Anterior cingulate cortex (tissue), 58 donors: ENCODE measurements at regions not wholly inside any gene's neighbourhood (a gene's known extent, or its start where the extent isn't known, plus 50 kb on each side); places are given as distances from the start of the nearest gene placed in this dataset.
"Not testable (repeated sequence)": the region's sequence is repeated elsewhere in the genome, so short reads cannot be mapped to it uniquely, and the experiment has no call there.

Experiments used
- DNase-seq, 58 donors: peaks; one replicate each; lab custom pipeline; 2025; lab: John Stamatoyannopoulos, UW

DNA sequence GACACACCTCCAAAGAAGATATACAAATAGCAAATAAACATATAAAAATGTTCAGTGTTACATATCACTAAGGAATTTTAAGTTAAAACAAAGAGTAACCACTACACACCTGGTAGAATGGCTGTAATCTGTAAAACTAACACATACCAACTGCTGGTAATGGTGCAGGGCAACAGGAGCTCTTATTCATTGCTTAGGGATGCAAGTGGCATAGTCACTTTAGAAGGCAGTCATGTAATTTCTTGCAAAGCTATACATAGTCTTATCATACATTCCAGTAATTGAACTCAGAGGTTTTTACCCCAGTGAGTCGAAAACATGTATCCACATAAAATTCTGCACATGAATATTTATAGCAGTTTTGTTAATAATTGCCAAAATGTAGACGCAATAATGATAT, 906.8 kb upstream of the CITED2 start:
- no peak for DNase-seq

DNA sequence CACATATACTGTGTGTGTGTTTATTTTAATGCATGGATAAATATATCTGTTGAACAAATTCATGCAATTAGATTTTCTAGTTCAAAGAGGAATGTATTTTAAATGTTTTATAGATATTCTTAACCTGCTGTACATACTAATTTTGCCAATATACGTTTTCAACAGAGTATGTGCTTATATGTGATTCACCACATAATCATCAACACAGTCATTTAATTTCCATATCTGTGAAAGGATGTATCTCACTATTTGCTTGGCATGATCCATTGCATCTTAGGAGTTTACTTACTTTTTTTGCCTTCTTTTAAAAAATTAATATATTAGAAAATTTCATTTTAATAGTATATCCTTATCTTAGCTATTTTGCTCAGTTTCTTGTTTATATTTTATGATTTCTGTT, 902.3 kb upstream of the CITED2 start:
- DNase-seq = no peak

DNA sequence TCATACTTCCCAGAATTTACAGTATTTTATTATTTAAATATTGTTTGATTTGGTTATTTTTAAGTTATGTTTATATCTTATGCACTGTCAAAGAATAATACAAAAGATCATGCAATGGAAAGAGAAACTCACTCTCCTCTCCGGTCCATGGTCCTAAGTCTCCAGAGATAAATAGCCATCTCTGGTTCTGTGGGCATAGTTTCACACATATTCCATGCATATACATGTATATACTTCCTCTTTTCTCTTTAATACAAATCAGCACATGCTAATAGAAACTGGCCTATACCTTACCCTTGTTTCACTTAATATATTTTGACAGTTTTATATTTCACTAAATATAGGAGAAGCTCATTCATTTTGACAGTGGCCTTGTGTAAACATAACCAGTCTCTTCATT, 901.7 kb upstream of the CITED2 start:
- no peak for DNase-seq

DNA sequence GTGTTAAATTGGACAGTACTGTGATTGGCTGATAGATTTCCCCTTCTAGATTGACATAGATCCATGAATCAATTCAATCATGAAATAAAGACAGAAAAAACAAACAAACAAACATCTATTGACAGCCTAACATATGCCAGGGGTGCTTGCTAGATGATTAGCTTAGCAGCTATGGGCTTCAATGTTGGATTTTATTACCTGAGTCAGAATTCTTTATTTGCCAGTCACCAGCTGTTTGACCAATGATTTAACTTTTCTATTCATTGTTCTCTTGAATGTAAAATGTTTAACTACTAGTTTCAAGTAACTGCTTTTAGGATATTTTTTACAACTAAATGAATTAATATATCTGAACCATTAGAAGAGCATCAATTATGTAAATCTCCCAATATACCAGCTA, 901.3 kb upstream of the CITED2 start:
- no peak for DNase-seq

DNA sequence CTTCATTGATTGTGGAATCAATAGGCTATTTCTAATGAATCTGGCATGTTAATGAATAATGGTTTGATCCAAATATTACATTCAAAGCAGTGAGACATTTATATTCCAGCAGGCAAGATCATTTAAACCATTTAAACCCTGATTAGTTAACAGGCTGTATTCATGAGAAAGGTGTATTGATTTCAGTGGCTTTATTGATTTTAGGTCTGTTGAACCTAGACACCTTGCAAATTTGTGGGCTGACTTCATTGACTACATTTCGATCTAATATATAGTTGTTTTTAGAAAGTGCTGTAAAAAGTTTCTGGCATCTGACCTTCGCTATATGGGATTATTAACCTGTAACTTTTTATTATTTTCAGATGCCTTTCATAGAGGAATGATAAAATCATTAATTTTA, 900.1 kb upstream of the CITED2 start:
- DNase-seq = no peak

DNA sequence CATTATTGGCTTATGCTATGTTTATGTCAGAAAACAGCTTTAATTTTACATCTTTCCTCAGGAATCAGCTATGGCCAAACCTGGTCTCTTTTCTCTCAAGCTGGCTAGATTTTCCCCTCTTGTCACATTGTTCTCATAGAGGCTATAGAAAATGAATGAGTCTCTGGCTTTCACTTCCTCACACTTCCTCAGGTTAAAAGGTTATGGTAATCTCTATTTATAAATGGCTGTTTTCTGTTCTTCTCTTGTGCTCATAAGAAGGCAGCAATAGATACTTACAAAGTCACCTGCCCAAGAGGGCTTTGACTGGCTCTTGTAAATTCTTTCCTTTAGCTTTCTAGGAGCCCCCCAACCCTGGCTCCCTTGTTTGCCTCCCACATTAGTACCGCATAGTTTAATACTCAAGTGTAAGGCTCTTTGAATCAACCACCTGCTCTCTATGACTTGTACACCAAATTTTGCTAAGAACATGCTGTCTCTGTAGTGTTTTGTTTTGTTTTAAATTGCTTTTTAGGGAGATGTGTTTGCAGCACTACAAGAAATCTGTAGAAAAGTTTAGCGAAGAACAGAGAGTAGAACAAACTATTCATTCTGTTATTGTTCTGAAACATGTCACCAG, 897.4 kb upstream of the CITED2 start:
- no peak for DNase-seq

DNA sequence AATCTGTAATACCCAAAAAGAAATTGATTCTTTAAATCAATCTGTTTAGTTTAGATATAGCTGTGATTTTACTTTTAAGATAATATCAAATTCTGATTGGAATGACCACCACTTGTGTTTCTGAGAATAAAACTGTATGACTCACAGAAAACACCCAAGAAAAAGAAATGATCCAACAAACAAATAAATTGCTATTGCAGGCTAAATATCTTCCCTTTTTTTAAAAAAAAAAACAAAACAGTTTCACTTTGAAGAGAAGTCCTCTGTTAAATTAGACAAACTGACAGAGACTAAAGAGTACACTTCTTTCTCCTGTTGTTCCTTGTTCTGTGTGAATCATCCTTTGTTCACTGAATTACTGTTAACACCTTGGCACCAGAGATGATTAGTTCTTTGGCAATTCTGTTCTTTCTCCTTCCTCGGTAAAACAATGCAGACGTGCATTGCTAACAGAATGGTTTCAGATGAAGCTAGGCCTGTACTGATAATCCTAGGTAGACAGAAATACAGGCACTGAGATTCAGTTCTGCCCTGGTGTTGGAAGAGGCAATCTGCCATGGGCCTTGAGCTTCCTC, 895.2 kb upstream of the CITED2 start:
- no peak for DNase-seq

DNA sequence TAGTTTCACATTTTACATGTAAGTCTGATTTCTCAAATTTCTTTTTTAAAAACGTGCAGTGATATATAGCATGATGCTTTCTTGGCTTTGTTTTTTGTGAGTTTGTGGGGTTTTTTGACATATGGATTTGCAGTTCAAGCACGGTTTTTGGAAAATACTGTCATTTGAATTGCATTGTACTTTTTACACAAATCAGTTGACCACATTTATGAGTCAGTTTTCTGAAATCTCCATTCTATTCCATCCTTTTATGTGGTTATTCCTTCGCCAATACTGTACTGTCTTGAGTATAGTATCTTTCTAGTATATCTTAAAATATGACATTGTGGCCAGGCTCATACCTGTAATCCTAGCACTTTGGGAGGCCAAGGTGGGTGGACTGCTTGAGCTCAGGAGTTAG, 890.0 kb upstream of the CITED2 start:
- no peak for DNase-seq

DNA sequence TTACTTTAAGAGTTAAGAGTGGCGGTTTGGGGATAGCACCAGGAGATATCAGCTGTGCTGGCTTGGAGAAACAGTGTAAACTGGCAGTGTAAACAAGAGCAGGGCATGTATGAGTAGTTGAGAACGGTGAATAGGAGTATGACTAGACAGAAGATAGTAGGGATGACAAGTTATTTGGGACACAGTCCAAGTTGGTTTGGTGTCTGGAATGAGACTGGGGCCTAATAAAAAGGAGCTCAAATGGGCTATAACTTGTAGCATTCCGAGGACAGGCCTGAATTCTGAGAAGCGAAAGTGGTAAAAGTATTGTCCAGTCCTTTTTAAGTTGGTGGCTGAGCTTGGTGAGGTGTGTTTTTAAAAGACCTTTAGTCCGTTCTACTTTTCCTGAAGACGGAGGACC, 883.9 kb upstream of the CITED2 start:
- DNase-seq = not testable (repeated sequence)

DNA sequence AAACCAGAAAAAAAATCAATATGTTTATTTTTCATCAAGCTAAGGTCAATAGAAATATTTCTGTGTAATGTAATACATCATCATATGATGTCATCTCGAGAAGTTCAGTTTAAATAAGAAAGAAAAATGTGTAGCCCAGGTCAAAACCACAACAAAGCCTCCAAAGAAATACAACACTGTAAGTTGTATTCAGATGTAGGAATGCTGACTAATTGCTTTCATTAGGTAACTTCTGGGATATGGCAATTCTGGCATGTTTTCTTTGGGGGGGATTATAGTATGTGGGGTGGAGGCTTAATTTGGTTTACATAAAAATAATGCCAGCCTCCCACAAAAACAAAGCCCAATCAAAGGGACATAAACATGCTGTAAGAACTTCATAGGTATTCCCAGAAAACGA, 881.8 kb upstream of the CITED2 start:
- DNase-seq = no peak

DNA sequence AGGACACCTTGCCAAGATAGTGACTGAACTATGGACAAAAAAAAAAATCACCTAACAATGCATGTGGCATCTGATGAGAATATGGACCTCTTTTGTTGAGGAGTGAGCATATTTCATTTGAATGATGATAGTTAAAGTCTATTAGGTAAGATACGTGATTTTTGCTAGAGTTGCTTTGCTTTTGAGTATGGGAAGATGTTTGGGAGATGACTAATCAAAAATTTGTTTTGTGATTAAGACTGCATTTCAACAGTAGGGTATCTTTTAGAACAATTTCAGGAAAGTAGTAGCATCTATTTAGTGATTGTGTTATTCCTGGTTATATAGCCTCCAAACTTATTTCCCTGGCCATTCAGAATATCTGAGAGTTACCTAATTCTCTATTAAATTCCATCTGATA, 878.6 kb upstream of the CITED2 start:
- no peak for DNase-seq

DNA sequence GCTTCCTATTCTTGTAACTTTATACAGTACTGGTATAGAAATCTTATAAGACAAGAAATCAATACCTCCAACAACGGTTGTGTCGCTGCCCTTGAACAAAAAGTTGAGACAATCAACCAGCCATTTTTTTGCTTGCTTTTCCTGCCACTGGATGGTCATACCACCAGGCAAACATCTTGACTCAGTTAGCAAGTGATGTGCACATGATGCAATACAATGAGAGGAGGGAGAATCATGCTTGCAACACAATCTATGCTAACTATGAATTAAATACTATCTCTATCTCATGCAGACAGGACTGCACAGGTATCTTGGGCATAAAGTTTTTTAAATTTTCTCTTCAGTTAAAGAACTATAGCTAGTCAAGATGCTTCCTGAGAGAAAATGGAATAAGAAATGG, 877.7 kb upstream of the CITED2 start:
- no peak for DNase-seq

DNA sequence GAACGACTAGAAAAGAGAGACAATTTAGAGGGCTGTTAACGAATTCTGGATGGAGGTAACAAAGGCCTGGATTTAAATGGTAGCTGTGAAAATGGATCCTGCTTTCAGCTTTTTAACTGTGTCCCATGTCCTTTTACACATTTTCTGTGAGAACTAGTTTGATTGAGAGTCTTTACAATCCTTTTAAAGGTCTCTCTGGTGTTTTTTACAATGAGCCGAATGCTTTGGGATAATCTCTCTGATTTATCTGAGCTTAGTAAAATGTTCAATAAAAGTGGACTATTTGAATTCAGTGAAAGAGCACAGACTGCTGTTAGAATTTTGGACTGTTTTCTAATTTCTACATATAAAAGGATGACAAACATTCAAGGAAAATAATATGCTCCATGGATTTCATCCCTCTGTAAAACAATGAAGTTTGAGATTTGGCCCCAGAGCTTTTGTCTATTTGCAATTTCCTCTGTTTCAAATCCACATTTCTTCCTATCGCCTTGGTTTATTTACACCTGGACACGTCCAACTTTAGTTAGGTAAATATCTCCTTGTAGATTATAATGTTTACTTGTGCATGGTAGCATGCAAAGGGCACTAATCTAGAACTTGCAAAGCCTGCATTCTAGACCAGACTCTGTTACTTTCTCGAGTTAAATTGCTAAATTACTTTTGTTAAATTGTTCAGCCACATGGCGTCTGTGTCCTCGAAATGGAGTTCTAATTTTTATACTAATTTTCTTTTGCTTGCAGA, 871.0 kb upstream of the CITED2 start:
- DNase-seq = no peak

DNA sequence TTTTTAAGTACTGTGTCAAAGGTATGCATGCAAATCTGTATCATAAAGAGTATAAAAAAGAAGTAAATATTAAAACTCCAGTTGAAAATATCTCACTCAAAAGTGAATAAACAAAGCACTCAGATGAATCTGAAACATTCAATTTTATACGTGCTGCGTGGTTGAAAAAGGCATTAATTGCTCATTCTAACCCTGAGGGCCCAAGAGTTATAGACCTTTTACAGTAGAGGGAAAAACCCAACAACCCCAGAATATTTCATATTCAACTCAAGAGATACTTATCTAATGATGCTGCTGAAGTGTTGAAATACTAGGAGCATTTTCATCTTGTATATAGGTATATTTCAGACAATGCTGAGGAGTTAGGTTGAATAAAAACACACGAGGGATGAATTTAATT, 862.8 kb upstream of the CITED2 start:
- no peak for DNase-seq

DNA sequence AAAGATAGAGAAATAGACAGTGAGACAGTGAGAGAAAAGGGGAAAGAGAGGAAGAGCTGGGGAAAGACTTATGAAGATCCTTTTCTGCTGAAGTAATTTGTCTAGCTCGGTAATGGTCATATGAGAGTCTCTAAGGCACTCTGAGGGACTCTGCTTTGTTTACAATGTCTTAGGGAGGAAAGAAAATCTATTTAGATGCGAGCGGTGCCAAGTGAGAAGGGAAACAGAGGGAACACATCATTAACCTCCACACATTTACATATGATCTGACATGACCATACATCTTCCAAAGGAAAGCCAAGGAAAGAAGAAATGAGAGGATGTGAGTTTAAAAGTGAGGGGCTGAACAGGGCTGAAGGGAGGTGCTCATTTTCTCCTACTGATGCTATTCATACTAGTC, 862.3 kb upstream of the CITED2 start:
- no peak for DNase-seq

DNA sequence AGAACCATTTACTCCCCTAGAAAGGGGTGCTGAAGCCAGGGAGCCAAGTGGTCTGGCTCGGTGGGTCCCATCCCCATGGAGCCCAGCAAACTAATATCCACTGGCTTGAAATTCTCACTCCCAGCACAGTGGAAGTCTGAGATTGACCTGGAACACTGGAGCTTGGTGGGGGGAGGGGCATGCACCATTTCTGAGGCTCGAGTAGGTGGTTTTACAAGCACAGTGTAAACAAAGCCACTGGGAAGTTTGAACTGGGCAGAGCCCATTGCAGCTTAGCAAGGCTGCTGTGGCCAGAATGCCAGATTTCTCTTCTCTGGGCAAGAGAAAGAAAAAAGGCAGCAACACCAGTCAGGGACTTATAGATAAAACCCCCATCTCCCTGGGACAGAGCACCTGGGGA, 855.8 kb upstream of the CITED2 start:
- DNase-seq = no peak

DNA sequence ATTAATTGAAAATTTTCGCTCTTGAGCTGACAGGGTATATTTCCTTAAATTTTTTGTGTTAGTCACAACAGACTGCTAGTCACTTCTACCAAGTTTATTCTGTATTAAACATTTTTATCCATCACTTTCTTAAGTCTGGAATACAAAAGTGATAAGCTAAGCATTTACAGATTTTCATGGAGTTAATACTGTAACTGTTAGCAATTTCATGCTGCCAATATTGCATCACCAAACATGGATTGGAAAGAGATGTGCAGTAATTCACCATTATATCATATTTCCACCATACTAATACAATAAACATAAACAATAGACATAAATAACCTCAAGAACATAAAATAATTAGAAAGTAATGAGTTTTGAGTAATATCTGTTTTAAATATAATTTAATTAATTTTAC, 854.0 kb upstream of the CITED2 start:
- no peak for DNase-seq

DNA sequence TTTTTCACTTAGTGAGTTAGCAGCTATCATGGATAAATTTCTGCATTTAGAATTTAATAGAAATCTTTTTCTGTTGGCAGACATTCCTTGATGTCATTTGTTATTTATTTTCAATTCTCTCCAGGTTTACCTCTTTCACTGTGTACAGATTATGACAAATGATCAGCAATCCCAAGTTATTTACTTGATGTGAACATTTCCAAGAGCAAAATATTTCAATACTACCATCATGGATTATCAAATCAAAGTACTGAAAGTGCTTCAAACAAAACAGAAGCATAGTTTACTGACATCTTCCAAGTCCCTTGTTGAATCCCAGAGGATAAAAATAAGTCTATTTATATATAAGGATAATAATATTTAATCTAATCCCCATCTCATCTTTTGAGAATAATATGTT, 852.2 kb upstream of the CITED2 start:
- DNase-seq = no peak

DNA sequence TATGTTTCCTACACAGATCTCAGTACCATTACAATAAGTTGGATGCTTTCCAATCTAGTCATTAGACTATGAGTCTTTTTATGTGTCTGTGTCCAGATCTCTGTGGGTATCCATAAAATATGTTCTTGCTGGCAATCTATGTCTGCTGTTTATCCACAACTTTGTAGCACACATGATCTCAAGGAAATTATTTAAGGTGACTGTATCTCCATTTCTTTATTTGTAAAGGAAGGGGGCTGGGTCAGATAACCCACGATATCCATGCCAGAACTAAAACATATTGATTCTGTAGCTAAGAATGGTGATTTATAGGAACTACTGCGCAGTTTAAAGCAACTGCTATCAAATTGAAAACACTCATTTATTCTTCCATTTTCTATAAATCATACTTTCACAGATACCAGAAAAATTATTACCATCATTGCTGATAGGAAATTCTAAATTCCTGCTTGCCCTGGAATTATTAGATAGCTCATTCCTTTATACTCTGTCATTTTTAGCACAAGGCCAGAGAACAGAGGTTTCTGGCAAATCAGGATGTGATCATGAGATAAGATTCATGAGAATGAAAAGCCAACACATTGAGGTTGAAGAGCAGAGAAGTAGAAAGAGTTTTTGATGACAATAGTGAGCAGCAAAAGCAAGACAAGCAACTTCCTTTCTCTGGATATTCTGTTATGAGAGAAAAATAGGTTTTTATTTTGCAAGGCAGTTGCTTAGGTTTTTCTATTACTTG, 851.4 kb upstream of the CITED2 start:
- DNase-seq = no peak

DNA sequence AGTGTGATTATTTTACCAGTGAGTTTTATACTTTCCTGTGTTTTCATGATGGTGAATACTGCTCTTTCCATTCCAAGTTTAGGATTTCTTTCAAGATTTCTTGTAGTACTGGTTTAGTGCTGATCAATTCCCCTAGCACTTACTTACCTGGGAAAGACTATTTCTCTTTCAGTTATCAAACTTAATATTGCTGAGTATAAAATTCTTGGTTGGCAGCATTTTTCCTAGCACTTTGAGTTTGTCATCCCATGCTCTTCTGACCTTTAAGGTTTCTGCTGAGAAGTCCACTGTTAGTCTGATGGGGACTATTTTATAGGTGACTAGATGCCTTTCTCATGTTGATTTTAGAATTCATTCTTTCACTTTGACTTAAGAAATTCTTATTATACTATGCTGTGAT, 842.8 kb upstream of the CITED2 start:
- DNase-seq = no peak

DNA sequence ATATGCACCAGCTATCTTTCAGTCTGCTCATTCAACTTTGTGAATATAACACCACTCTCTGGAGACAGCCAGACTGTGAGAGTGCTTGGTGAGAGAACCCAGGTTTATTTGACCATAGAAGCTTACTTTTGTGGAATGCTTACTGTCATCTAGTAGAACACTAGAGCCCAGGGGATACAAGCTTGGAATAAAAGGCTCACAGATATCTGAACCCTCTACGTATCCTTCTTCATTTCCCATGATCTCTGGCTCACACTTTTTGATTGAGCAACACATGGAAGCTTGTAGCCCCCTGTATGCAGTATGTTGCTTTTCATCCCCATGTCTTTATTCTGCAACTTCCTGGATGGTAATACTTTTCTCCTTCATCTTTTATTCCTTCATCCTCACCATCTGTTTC, 835.3 kb upstream of the CITED2 start:
- DNase-seq = no peak

DNA sequence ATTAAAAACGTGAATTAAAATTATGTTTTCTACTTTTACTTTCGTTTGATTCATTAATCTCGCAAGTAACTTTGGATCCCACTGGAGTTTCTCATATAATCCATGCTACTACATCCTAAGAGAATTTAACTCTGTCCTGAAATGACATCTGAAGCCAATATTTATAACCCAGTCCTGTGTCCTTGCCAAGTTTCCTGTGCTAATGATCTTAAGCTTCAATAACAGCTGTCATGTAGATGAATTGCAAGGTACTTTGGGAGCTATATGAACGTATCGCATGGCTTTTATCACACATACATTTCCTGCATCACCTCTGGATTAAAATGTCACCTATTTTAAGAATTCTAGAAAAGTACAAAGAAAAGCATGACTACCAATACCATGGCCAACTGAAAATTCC, 833.8 kb upstream of the CITED2 start:
- DNase-seq = no peak
